ENCODE measurements at regions not wholly inside any gene's neighbourhood (a gene's known extent, or its start where the extent isn't known, plus 50 kb on each side); places are given as distances from the start of the nearest gene placed in this dataset.
A peak's percentile ranks its signal among the peaks of the same experiment; 100 is the strongest.

GRCh38 chr13:40192452-40192851, 474.0 kb downstream of the FOXO1 start:
- Mint-ChIP-seq H3K4me1 (ENCODE audit: low read depth) (peaks cover 86% of the 10 kb centered on the region), H3K27me3 (no peaks in the 10 kb centered on the region), H3K36me3 (ENCODE audit: low read depth) (no peaks in the 10 kb centered on the region), H3K27ac (peak overlapping the region; percentile 99), H3K4me3 (no peak overlapping the region), H3K9me3 (no peaks in the 10 kb centered on the region)
- Histone ChIP-seq H3K27me3 (ENCODE audit: control insufficient read depth in 1 of 2, insufficient read depth in 2 of 2, low read length in 2 of 2) (no peaks in the 10 kb centered on the region), H3K4me3 (ENCODE audit: low read length) (no peak overlapping the region), H3K36me3 (ENCODE audit: insufficient read depth, low read length) (no peaks in the 10 kb centered on the region), H3K27ac (ENCODE audit: low read depth in 1 of 2, low read length in 2 of 2) (peak overlapping the region in 1 of 2 donors; percentile 2), H3K4me1 (ENCODE audit: insufficient read depth, low read length) (peaks cover 50% of the 10 kb centered on the region), H3K9me3 (ENCODE audit: control insufficient read depth in 1 of 2, insufficient read depth in 1 of 2, low read length in 2 of 2) (no peaks in the 10 kb centered on the region)
- ATAC-seq (ENCODE audit: poor library complexity) (no peak), DNase-seq (no peak)
- TF ChIP-seq CTCF (IDR thresholded peaks at IDR 0.05) = no peak
- intact Hi-C loops (cut with DNase I, micrococcal nuclease) = no loop called here
- ChIA-PET POLR2A (interaction anchor here (4.0 to 5.8 kb wide), 2 partner anchors 14 to 473 kb away, joined by 31 to 99 read pairs; partner anchors contain the start of gene FOXO1), CTCF (no interaction called here)

- Mint-ChIP-seq H3K4me3 (no peak overlapping the region), H3K36me3 (ENCODE audit: low read depth) (no peaks in the 10 kb centered on the region), H3K9me3 (no peaks in the 10 kb centered on the region), H3K27me3 (no peaks in the 10 kb centered on the region), H3K27ac (peak overlapping the region; percentile 99), H3K4me1 (ENCODE audit: low read depth) (peaks cover 85% of the 10 kb centered on the region)
- TF ChIP-seq CTCF (IDR thresholded peaks at IDR 0.05) = no peak
- H3K36me3 ChIP-seq (ENCODE audit: insufficient read depth, low read length) = no peaks in the 10 kb centered on the region
- H3K27me3 ChIP-seq (ENCODE audit: control insufficient read depth in 1 of 2, insufficient read depth in 2 of 2, low read length in 2 of 2) = no peaks in the 10 kb centered on the region
- H3K4me3 ChIP-seq (ENCODE audit: low read length) = no peak overlapping the region
- ChIA-PET POLR2A (interaction anchor here (1.2 to 5.8 kb wide), 3 partner anchors 12 to 472 kb away, joined by 4 to 99 read pairs (median 31); partner anchors contain the start of gene FOXO1), CTCF (no interaction called here)
- no peak overlapping the region for H3K27ac ChIP-seq (ENCODE audit: low read depth in 1 of 2, low read length in 2 of 2)
- H3K4me1 ChIP-seq (ENCODE audit: insufficient read depth, low read length) = peaks cover 46% of the 10 kb centered on the region
- intact Hi-C loops (cut with DNase I, micrococcal nuclease) = no loop called here
- no peak for ATAC-seq (ENCODE audit: poor library complexity)
- DNase-seq = no peak
- no peaks in the 10 kb centered on the region for H3K9me3 ChIP-seq (ENCODE audit: control insufficient read depth in 1 of 2, insufficient read depth in 1 of 2, low read length in 2 of 2)
Measured at GRCh38 chr13:40192858-40193257, 473.6 kb downstream of the FOXO1 start.

GRCh38 chr13:40193286-40194223, 472.9 kb downstream of the FOXO1 start:
- Mint-ChIP-seq H3K9me3 (no peaks in the 10 kb centered on the region), H3K36me3 (ENCODE audit: low read depth) (no peaks in the 10 kb centered on the region), H3K27ac (peak overlapping the region; percentile 99), H3K4me1 (ENCODE audit: low read depth) (peaks cover 85% of the 10 kb centered on the region), H3K4me3 (no peak overlapping the region), H3K27me3 (no peaks in the 10 kb centered on the region)
- H3K27ac ChIP-seq (ENCODE audit: low read depth in 1 of 2, low read length in 2 of 2) = no peak overlapping the region
- H3K27me3 ChIP-seq (ENCODE audit: control insufficient read depth in 1 of 2, insufficient read depth in 2 of 2, low read length in 2 of 2) = no peaks in the 10 kb centered on the region
- H3K36me3 ChIP-seq (ENCODE audit: insufficient read depth, low read length) = no peaks in the 10 kb centered on the region
- intact Hi-C loops (cut with DNase I, micrococcal nuclease) = no loop called here
- no peaks in the 10 kb centered on the region for H3K9me3 ChIP-seq (ENCODE audit: control insufficient read depth in 1 of 2, insufficient read depth in 1 of 2, low read length in 2 of 2)
- ATAC-seq (ENCODE audit: poor library complexity) (no peak), DNase-seq (no peak)
- no peak overlapping the region for H3K4me3 ChIP-seq (ENCODE audit: low read length)
- peaks cover 39% of the 10 kb centered on the region for H3K4me1 ChIP-seq (ENCODE audit: insufficient read depth, low read length)
- POLR2A ChIA-PET = interaction anchor here (1.2 to 5.8 kb wide), 2 partner anchors 11 to 13 kb away, joined by 4 to 99 read pairs; no protein-coding TSS in a partner anchor
- CTCF ChIA-PET = no interaction called here
- no peak for TF ChIP-seq CTCF (IDR thresholded peaks at IDR 0.05)
